Vagina (tissue), 2 donors: ENCODE measurements at regions not wholly inside any gene's neighbourhood (a gene's known extent, or its start where the extent isn't known, plus 50 kb on each side); places are given as distances from the start of the nearest gene placed in this dataset.

Experiments
- DNase-seq, 2 donors: peaks; one replicate each; pipeline ENCODE4 v3.0.0-alpha.2; 2017; ENCODE audit errors: extremely low spot score in 2 of 2
- H3K27ac ChIP-seq: fragments of 200-600 bp; sonication (generic); one replicate; pipeline ENCODE4 v1.5.1; 2019
- H3K27me3 ChIP-seq: fragments of 200-600 bp; sonication (generic); one replicate; pipeline ENCODE4 v1.5.1; 2019
- H3K36me3 ChIP-seq, 2 donors: fragments of 200-600 bp; sonication (generic); one replicate each; pipeline ENCODE4 v1.5.1; 2017 to 2019
- H3K4me1 ChIP-seq: fragments of 200-600 bp; sonication (generic); one replicate; pipeline ENCODE4 v1.5.1; 2019
- H3K4me3 ChIP-seq, 2 donors: fragments of 200-600 bp; sonication (generic); 1 replicate in 1 of 2; 2 replicates in 1 of 2; pipeline ENCODE4 v1.5.1; 2016 to 2019
- H3K9me3 ChIP-seq: fragments of 200-600 bp; sonication (generic); one replicate; pipeline ENCODE4 v1.5.1; 2019
- CTCF ChIP-seq, 3 experiments: fragments of 450-650 bp in 2 of 3; fragments of 200-600 bp in 1 of 3; sonication (generic) in 1 of 3; IDR thresholded peaks; one replicate each; pipeline ENCODE4 v1.5.1; 2017 to 2019; ENCODE audit warnings: antibody characterized with exemption in 3 of 3, mild to moderate bottlenecking in 2 of 3, moderate library complexity in 2 of 3
- POLR2A ChIP-seq, 2 donors: fragments of 450-650 bp; IDR thresholded peaks; one replicate each; pipeline ENCODE4 v1.6.1; 2017; ENCODE audit warnings: antibody characterized with exemption in 2 of 2, mild to moderate bottlenecking in 2 of 2, moderate library complexity in 2 of 2
- POLR2AphosphoS5 ChIP-seq, 2 donors: sonication (generic); formaldehyde crosslinking; IDR thresholded peaks; one replicate each; pipeline ENCODE4 v1.9.0; 2017; ENCODE audit warnings: antibody characterized with exemption in 2 of 2, mild to moderate bottlenecking in 2 of 2, low read depth in 1 of 2; ENCODE audit not compliant: insufficient read depth in 1 of 2
- intact Hi-C: fragments of 100-400 bp; cut with DNase I; formaldehyde crosslinking; loops from one replicate; pipeline ENCODE4 v1.15.1; 2023

- DNase-seq, result no peak
- H3K4me1 ChIP-seq, result no peaks in the 10 kb centered on the region
- no peaks in the 10 kb centered on the region for H3K9me3 ChIP-seq
- TF ChIP-seq POLR2A (IDR thresholded peaks at IDR 0.05), result no peak
- TF ChIP-seq POLR2AphosphoS5 (IDR thresholded peaks at IDR 0.05; ENCODE audit: insufficient read depth in 1 of 2, low read depth in 1 of 2), result no peak
- no peak for TF ChIP-seq CTCF (IDR thresholded peaks at IDR 0.05)
- no peak overlapping the region for H3K4me3 ChIP-seq
- H3K27ac ChIP-seq, result no peak overlapping the region
- no peaks in the 10 kb centered on the region for H3K27me3 ChIP-seq
- H3K36me3 ChIP-seq, result no peaks in the 10 kb centered on the region
- intact Hi-C loops, result no loop called here
Measured at GRCh38 chr9:118962426-118962825, 406.8 kb downstream of the BRINP1 start.

GRCh38 chr9:118963674-118964073 is 405.6 kb downstream of the BRINP1 start:
- Histone ChIP-seq H3K4me3 (no peak overlapping the region), H3K27ac (no peak overlapping the region), H3K27me3 (no peaks in the 10 kb centered on the region), H3K4me1 (no peaks in the 10 kb centered on the region), H3K9me3 (no peaks in the 10 kb centered on the region), H3K36me3 (no peaks in the 10 kb centered on the region)
- TF ChIP-seq POLR2A (IDR thresholded peaks at IDR 0.05) (no peak), CTCF (IDR thresholded peaks at IDR 0.05) (no peak), POLR2AphosphoS5 (IDR thresholded peaks at IDR 0.05; ENCODE audit: insufficient read depth in 1 of 2, low read depth in 1 of 2) (no peak)
- no peak for DNase-seq
- intact Hi-C loops, result no loop called here

- intact Hi-C loops, result no loop called here
- no peaks in the 10 kb centered on the region for H3K9me3 ChIP-seq
- no peaks in the 10 kb centered on the region for H3K36me3 ChIP-seq
- DNase-seq, result no peak
- no peaks in the 10 kb centered on the region for H3K27me3 ChIP-seq
- H3K4me1 ChIP-seq, result no peaks in the 10 kb centered on the region
- H3K4me3 ChIP-seq, result no peak overlapping the region
- TF ChIP-seq POLR2AphosphoS5 (IDR thresholded peaks at IDR 0.05; ENCODE audit: insufficient read depth in 1 of 2, low read depth in 1 of 2) (no peak), POLR2A (IDR thresholded peaks at IDR 0.05) (no peak), CTCF (IDR thresholded peaks at IDR 0.05) (no peak)
- no peak overlapping the region for H3K27ac ChIP-seq
Measured at GRCh38 chr9:118967901-118968300, 401.3 kb downstream of the BRINP1 start.

- no peak overlapping the region for H3K27ac ChIP-seq
- H3K4me3 ChIP-seq, result no peak overlapping the region
- TF ChIP-seq CTCF (IDR thresholded peaks at IDR 0.05) (no peak), POLR2AphosphoS5 (IDR thresholded peaks at IDR 0.05; ENCODE audit: insufficient read depth in 1 of 2, low read depth in 1 of 2) (no peak), POLR2A (IDR thresholded peaks at IDR 0.05) (no peak)
- intact Hi-C loops, result no loop called here
- no peaks in the 10 kb centered on the region for H3K27me3 ChIP-seq
- no peaks in the 10 kb centered on the region for H3K9me3 ChIP-seq
- no peak for DNase-seq
- no peaks in the 10 kb centered on the region for H3K36me3 ChIP-seq
- no peaks in the 10 kb centered on the region for H3K4me1 ChIP-seq
Measured at GRCh38 chr9:118975736-118976135, 393.5 kb downstream of the BRINP1 start.

GRCh38 chr9:118976160-118976559 is 393.1 kb downstream of the BRINP1 start:
- no peaks in the 10 kb centered on the region for H3K36me3 ChIP-seq
- DNase-seq, result no peak
- H3K27ac ChIP-seq, result no peak overlapping the region
- H3K27me3 ChIP-seq, result no peaks in the 10 kb centered on the region
- no peak overlapping the region for H3K4me3 ChIP-seq
- TF ChIP-seq POLR2A (IDR thresholded peaks at IDR 0.05), result no peak
- no peak for TF ChIP-seq POLR2AphosphoS5 (IDR thresholded peaks at IDR 0.05; ENCODE audit: insufficient read depth in 1 of 2, low read depth in 1 of 2)
- TF ChIP-seq CTCF (IDR thresholded peaks at IDR 0.05), result no peak
- no peaks in the 10 kb centered on the region for H3K9me3 ChIP-seq
- H3K4me1 ChIP-seq, result no peaks in the 10 kb centered on the region
- intact Hi-C loops, result no loop called here
